ENCODE measurements at regions not wholly inside any gene's neighbourhood (a gene's known extent, or its start where the extent isn't known, plus 50 kb on each side); places are given as distances from the start of the nearest gene placed in this dataset.

GRCh38 chr11:80727315-80727714, 1286.5 kb upstream of the TENM4 start:
- TF ChIP-seq POLR2A (IDR thresholded peaks at IDR 0.05; ENCODE audit: low read length) (no peak), GATA1 (IDR thresholded peaks at IDR 0.05; ENCODE audit: low read depth, low read length) (no peak)
